ENCODE measurements at regions not wholly inside any gene's neighbourhood (a gene's known extent, or its start where the extent isn't known, plus 50 kb on each side); places are given as distances from the start of the nearest gene placed in this dataset.

GRCh38 chr13:64377606-64378005 is 2852.5 kb downstream of the PCDH9 start:
- no peaks in the 10 kb centered on the region for H3K79me2 ChIP-seq (ENCODE audit: control insufficient read depth, low read length)
- no peaks in the 10 kb centered on the region for H3K36me3 ChIP-seq (ENCODE audit: control insufficient read depth, low read length)
- no peaks in the 10 kb centered on the region for H4K20me1 ChIP-seq (ENCODE audit: control insufficient read depth, insufficient read depth, low read depth, low read length)
- peaks cover 6% of the 10 kb centered on the region for H3K9me3 ChIP-seq (ENCODE audit: control insufficient read depth, insufficient read depth, low read length)
- no peak overlapping the region for H3K4me3 ChIP-seq (ENCODE audit: low read length)
- no peak for TF ChIP-seq EZH2phosphoT487 (IDR thresholded peaks at IDR 0.05; ENCODE audit: borderline replicate concordance, low read length)
- TF ChIP-seq, protein P1, sequence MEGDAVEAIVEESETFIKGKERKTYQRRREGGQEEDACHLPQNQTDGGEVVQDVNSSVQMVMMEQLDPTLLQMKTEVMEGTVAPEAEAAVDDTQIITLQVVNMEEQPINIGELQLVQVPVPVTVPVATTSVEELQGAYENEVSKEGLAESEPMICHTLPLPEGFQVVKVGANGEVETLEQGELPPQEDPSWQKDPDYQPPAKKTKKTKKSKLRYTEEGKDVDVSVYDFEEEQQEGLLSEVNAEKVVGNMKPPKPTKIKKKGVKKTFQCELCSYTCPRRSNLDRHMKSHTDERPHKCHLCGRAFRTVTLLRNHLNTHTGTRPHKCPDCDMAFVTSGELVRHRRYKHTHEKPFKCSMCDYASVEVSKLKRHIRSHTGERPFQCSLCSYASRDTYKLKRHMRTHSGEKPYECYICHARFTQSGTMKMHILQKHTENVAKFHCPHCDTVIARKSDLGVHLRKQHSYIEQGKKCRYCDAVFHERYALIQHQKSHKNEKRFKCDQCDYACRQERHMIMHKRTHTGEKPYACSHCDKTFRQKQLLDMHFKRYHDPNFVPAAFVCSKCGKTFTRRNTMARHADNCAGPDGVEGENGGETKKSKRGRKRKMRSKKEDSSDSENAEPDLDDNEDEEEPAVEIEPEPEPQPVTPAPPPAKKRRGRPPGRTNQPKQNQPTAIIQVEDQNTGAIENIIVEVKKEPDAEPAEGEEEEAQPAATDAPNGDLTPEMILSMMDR (IDR thresholded peaks at IDR 0.05; ENCODE audit: low read depth, low read length, poor library complexity, severe bottlenecking), result no peak
- H3K27ac ChIP-seq (ENCODE audit: low read depth, low read length), result no peak overlapping the region
- H3K4me1 ChIP-seq (ENCODE audit: control insufficient read depth, low read length), result no peaks in the 10 kb centered on the region
- H3F3A ChIP-seq (ENCODE audit: control insufficient read depth, insufficient read depth), result no peaks in the 10 kb centered on the region
- H3K9me2 ChIP-seq (replicated peaks; ENCODE audit: control insufficient read depth, low read length), result no peaks in the 10 kb centered on the region
- no peak overlapping the region for H3K4me2 ChIP-seq (ENCODE audit: low read length)
- no peaks in the 10 kb centered on the region for H3K27me3 ChIP-seq (ENCODE audit: control insufficient read depth, low read length)

GRCh38 chr13:64371461-64371860 is 2858.7 kb downstream of the PCDH9 start:
- Histone ChIP-seq H3K79me2 (ENCODE audit: control insufficient read depth, low read length) (no peaks in the 10 kb centered on the region), H3K4me3 (ENCODE audit: low read length) (no peak overlapping the region), H3F3A (ENCODE audit: control insufficient read depth, insufficient read depth) (no peaks in the 10 kb centered on the region), H3K27ac (ENCODE audit: low read depth, low read length) (no peak overlapping the region), H3K4me1 (ENCODE audit: control insufficient read depth, low read length) (no peaks in the 10 kb centered on the region), H3K27me3 (ENCODE audit: control insufficient read depth, low read length) (no peaks in the 10 kb centered on the region), H3K4me2 (ENCODE audit: low read length) (no peak overlapping the region), H3K36me3 (ENCODE audit: control insufficient read depth, low read length) (no peaks in the 10 kb centered on the region), H3K9me3 (ENCODE audit: control insufficient read depth, insufficient read depth, low read length) (peaks cover 6% of the 10 kb centered on the region; the same call in 1 of the 2 replicates), H4K20me1 (ENCODE audit: control insufficient read depth, insufficient read depth, low read depth, low read length) (no peaks in the 10 kb centered on the region), H3K9me2 (replicated peaks; ENCODE audit: control insufficient read depth, low read length) (no peaks in the 10 kb centered on the region)
- TF ChIP-seq, protein P1 (IDR thresholded peaks at IDR 0.05; ENCODE audit: low read depth, low read length, poor library complexity, severe bottlenecking), result no peak
- no peak for TF ChIP-seq EZH2phosphoT487 (IDR thresholded peaks at IDR 0.05; ENCODE audit: borderline replicate concordance, low read length)

DNA sequence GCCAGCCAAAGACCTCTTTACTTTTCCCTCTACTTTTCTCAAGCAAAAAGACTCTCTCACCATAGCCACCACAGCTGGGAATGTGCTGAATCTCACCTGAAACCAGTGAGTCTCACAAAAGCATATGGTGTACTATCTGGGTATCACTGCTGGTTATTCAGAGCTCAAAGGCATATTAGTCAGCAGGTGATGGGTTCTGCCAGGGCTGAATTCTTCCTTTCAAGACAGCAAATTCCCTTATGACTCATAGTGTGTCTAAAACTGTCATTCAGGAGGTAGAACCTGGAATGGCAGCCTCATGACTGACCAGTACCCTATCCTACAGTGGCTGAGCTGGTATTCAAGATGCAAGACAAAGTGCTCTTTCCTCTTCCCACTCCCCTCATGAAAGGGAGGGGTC is 2859.1 kb downstream of the PCDH9 start:
- H3K4me2 ChIP-seq (ENCODE audit: low read length), result no peak overlapping the region
- no peak overlapping the region for H3K27ac ChIP-seq (ENCODE audit: low read depth, low read length)
- no peaks in the 10 kb centered on the region for H3F3A ChIP-seq (ENCODE audit: control insufficient read depth, insufficient read depth)
- H3K4me1 ChIP-seq (ENCODE audit: control insufficient read depth, low read length), result no peaks in the 10 kb centered on the region
- H3K9me2 ChIP-seq (replicated peaks; ENCODE audit: control insufficient read depth, low read length), result no peaks in the 10 kb centered on the region
- peaks cover 6% of the 10 kb centered on the region; the same call in 1 of the 2 replicates for H3K9me3 ChIP-seq (ENCODE audit: control insufficient read depth, insufficient read depth, low read length)
- no peaks in the 10 kb centered on the region for H4K20me1 ChIP-seq (ENCODE audit: control insufficient read depth, insufficient read depth, low read depth, low read length)
- no peak overlapping the region for H3K4me3 ChIP-seq (ENCODE audit: low read length)
- no peaks in the 10 kb centered on the region for H3K79me2 ChIP-seq (ENCODE audit: control insufficient read depth, low read length)
- no peaks in the 10 kb centered on the region for H3K27me3 ChIP-seq (ENCODE audit: control insufficient read depth, low read length)
- H3K36me3 ChIP-seq (ENCODE audit: control insufficient read depth, low read length), result no peaks in the 10 kb centered on the region
- TF ChIP-seq, protein P1 (IDR thresholded peaks at IDR 0.05; ENCODE audit: low read depth, low read length, poor library complexity, severe bottlenecking), result no peak
- no peak for TF ChIP-seq EZH2phosphoT487 (IDR thresholded peaks at IDR 0.05; ENCODE audit: borderline replicate concordance, low read length)
